Stomach (tissue), 4 donors: ENCODE measurements at regions not wholly inside any gene's neighbourhood (a gene's known extent, or its start where the extent isn't known, plus 50 kb on each side); places are given as distances from the start of the nearest gene placed in this dataset.

Experiments
- EP300 ChIP-seq: sonication (generic); formaldehyde crosslinking; IDR thresholded peaks from one replicate; pipeline ENCODE4 v1.6.1; 2017; ENCODE audit warnings: antibody characterized with exemption
- POLR2AphosphoS5 ChIP-seq, 3 donors: sonication (generic); formaldehyde crosslinking; IDR thresholded peaks; one replicate each; pipeline ENCODE4 v1.6.1; 2016; ENCODE audit warnings: antibody characterized with exemption in 3 of 3
- TF ChIP-seq, protein P1 (sequence below), 7 experiments: fragments of 450-650 bp in 4 of 7; fragments of 200-600 bp in 3 of 7; sonication (generic) in 3 of 7; IDR thresholded peaks; one replicate each; pipeline ENCODE4 v1.5.1; 2016 to 2019; ENCODE audit warnings: antibody characterized with exemption in 7 of 7, control low read depth in 2 of 7, mild to moderate bottlenecking in 1 of 7

DNA sequence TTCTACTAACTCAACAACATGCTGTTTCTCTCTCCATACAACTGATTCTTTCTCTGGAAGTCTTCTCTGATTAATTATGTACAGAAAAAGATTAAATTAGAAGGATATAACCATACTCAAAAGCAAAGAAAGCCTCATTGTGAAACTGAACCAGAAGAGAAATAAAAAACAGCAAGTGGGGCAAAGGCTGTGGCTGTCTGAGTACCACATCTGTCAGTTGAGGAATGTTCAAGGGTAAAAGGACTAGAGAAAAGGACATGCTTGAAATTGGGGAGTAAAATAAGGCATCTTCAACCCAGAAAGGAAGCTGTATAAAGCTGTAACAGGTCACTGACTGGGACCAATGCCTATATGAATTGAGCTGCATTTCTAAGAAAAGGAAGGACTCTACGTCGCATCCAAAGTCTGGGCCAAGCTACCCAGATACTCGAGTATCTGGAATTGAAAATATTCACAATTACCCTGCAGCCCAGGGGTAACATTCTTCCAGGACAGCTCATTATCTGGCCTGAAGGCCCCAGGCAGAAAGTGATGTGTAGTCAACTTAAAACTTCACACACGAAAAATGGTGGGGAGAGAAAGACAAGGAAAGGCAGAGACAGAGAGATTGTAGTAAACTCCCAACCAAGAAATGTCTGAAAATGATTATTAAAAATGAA is 356.0 kb upstream of the GALNT5 start:
- no peak for TF ChIP-seq EP300
- TF ChIP-seq, protein P1, sequence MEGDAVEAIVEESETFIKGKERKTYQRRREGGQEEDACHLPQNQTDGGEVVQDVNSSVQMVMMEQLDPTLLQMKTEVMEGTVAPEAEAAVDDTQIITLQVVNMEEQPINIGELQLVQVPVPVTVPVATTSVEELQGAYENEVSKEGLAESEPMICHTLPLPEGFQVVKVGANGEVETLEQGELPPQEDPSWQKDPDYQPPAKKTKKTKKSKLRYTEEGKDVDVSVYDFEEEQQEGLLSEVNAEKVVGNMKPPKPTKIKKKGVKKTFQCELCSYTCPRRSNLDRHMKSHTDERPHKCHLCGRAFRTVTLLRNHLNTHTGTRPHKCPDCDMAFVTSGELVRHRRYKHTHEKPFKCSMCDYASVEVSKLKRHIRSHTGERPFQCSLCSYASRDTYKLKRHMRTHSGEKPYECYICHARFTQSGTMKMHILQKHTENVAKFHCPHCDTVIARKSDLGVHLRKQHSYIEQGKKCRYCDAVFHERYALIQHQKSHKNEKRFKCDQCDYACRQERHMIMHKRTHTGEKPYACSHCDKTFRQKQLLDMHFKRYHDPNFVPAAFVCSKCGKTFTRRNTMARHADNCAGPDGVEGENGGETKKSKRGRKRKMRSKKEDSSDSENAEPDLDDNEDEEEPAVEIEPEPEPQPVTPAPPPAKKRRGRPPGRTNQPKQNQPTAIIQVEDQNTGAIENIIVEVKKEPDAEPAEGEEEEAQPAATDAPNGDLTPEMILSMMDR (IDR thresholded peaks at IDR 0.05): no peak
- TF ChIP-seq POLR2AphosphoS5 (IDR thresholded peaks at IDR 0.05): no peak
